T-helper 2 cell treated with Interferon-gamma antibody and Interleukin-4, amounts not matched to agents 100 ng/mL and 5 ng/mL, for 36 hours (primary cell): ENCODE measurements at regions not wholly inside any gene's neighbourhood (a gene's known extent, or its start where the extent isn't known, plus 50 kb on each side); places are given as distances from the start of the nearest gene placed in this dataset.

Source experiments
- intact Hi-C: fragments of 100-400 bp; cut with micrococcal nuclease; formaldehyde crosslinking; loops from one replicate; pipeline ENCODE4 v1.15.1; 2023

DNA sequence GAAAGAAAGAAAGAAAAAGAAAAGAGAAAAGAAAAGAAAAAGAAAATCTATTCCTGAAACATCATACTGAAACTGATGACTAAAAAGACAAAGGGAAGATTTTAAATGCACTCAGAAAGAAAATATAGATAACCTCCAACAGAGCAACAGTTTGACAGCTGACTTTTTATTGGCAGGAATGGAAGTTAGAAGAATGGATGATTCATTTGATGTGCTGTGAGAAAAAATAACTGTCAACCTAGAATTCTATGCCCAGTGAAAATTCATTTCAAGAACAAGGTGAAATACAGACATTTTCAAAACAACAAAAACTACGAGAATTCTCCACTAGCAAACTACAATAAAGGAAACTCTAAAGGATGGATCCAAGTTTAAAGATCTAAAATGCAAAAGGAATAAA is 50.5 kb upstream of the HSPA12A start:
- intact Hi-C loops, result no loop called here

DNA sequence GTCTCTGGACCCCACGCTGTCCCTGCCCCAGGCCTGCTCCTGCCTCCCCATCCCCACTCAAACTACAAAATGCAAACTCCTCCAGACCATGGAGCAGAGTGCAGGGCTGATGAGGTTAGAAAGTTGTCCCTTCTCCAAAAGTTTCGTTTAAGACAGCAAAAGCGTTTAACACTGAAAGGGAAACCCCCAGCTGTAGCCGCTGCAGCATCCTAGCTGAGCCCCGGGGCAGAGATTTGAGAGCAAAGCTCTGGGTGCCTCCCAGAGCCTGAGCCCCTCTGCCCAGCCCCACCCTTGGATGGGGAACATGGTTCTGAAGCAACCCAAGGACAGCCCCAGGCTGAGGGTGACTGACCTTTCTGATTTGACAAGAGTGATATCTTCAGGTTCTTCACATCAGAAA is 52.8 kb upstream of the ENO4 start:
- intact Hi-C loops, result no loop called here

DNA sequence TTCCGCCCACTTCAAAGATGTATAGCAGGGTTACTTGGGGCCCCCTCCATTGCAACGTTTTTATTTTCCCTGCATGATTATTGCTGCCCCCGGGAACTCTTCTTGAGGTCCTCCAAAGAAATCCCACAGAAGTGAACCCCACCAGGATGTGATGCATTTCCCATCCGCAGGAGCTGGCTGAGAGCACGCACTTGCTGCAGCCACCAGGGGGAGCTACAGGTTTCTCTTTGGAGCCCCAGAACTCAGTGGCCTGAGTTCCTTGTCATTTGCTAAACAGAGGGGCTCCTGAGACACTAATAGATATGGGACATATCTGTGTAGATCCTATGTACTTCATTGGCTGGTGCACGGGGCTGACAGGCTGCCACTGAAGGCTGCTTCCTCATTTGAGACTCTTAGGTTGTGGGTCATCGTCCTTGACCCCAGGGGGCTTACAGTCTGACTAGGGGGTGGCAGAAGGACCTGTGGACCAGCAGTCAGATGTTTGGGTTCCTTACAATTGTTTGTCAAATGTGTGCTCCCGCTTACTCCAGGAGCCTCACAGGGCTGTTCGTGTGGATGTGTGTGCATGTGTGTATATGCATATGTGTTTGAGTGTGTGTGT is 52.3 kb upstream of the ENO4 start:
- intact Hi-C loops, result loop anchor here (1.0 kb wide), 1 partner anchor 378 kb away; no protein-coding TSS in a partner anchor

DNA sequence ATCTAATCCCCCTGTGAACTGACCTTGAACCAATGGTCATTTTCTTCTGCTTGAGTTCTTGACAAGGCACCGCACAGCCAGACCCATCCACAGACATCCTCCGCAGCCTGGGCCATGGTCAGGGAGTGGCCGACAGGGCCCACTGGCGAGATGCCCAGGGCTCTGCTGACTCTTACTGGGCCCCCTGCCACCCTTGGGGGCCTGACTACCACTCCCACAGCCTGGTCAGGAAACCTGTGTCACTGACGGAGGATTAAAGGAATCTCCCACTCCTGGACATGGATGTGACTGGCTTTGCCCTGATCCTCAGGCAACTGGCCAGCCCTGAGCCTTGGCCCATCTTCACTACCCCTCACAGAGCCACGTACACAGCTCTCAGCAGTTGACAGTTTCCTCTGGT is 50.4 kb upstream of the ENO4 start:
- intact Hi-C loops, result no loop called here
